Endothelial cell of umbilical vein (primary cell): ENCODE measurements at regions not wholly inside any gene's neighbourhood (a gene's known extent, or its start where the extent isn't known, plus 50 kb on each side); places are given as distances from the start of the nearest gene placed in this dataset.
"Not testable (repeated sequence)": the region's sequence is repeated elsewhere in the genome, so short reads cannot be mapped to it uniquely, and the experiment has no call there.

Experiments used
- BruUV-seq: library from RNA; stranded (reverse); fragments of 400-500 nt; replicated peaks from 2 replicates; lab custom pipeline; 2021; lab: Mats Ljungman, UMichigan
- CTCF ChIA-PET: fragments of 300-600, 350-600 bp; sonication (Branson Sonifier 250); formaldehyde crosslinking; loops from one replicate; lab custom pipeline; 2021; ENCODE audit warnings: antibody characterized with exemption, inconsistent platforms; lab: Charles Lee
- POLR2A ChIA-PET: fragments of 300-600, 350-600 bp; sonication (Branson Sonifier 250); formaldehyde crosslinking; loops from one replicate; lab custom pipeline; 2021; ENCODE audit warnings: antibody characterized with exemption, inconsistent platforms; lab: Charles Lee
- DNase-seq: peaks from one replicate; pipeline ENCODE4 v3.0.0-alpha.2; 2011; ENCODE audit warnings: low read depth, low spot score
- FAIRE-seq: peaks from 2 replicates; lab custom pipeline; 2011; peaks lifted over from hg19 to GRCh38; lab: Jason Lieb, UNC
- H2AFZ ChIP-seq: 2 replicates; pipeline ENCODE4 v1.6.0; 2012; ENCODE audit warnings: low read depth, low read length, control low read depth, inconsistent platforms
- H3K27ac ChIP-seq: 2 replicates; pipeline ENCODE4 v1.5.1; 2011; ENCODE audit warnings: low read depth, mild to moderate bottlenecking, control low read depth, low read length, moderate library complexity; ENCODE audit not compliant: insufficient read depth
- H3K27me3 ChIP-seq, 2 experiments: 2 replicates each; pipeline versions ENCODE4 v1.6.0 to v1.6.1; 2011; ENCODE audit warnings: low read length in 2 of 2, mixed read lengths in 1 of 2; ENCODE audit not compliant: control insufficient read depth in 2 of 2, insufficient read depth in 2 of 2
- H3K36me3 ChIP-seq, 2 experiments: 2 replicates in 1 of 2; 3 replicates in 1 of 2; pipeline ENCODE4 v1.5.1; 2011; ENCODE audit warnings: low read length in 2 of 2, mild to moderate bottlenecking in 1 of 2, moderate library complexity in 1 of 2; ENCODE audit not compliant: control insufficient read depth in 2 of 2, insufficient read depth in 2 of 2; ENCODE audit errors: extremely low read depth in 1 of 2
- H3K4me1 ChIP-seq: 3 replicates; pipeline ENCODE4 v1.5.1; 2011; ENCODE audit warnings: mild to moderate bottlenecking, low read length; ENCODE audit not compliant: control insufficient read depth, insufficient read depth; ENCODE audit errors: extremely low read depth
- H3K4me2 ChIP-seq: 2 replicates; pipeline ENCODE4 v1.6.1; 2011; ENCODE audit warnings: low read length, control low read depth, mixed read lengths; ENCODE audit not compliant: insufficient read depth
- H3K4me3 ChIP-seq, 3 experiments: fragments of 200-600 bp in 1 of 3; sonication (generic), shearing (Covaris generic) in 1 of 3; replicated peaks in 1 of 3; 2 replicates each; pipeline ENCODE4 v1.5.1; 2011 to 2016; ENCODE audit warnings: control low read depth in 3 of 3, low read length in 3 of 3, mild to moderate bottlenecking in 2 of 3, inconsistent platforms in 1 of 3, low read depth in 1 of 3, moderate library complexity in 1 of 3; ENCODE audit not compliant: insufficient read depth in 1 of 3
- H3K79me2 ChIP-seq: 2 replicates; pipeline ENCODE4 v1.6.0; 2012; ENCODE audit warnings: low read length, inconsistent platforms; ENCODE audit not compliant: control insufficient read depth, insufficient read depth
- H3K9ac ChIP-seq: replicated peaks from 2 replicates; pipeline ENCODE3; 2011; ENCODE audit warnings: low read length, control low read depth; ENCODE audit not compliant: insufficient read depth; ENCODE audit errors: extremely low read depth
- H3K9me1 ChIP-seq: replicated peaks from 3 replicates; pipeline ENCODE4 v1.6.0; 2011; ENCODE audit warnings: mild to moderate bottlenecking, low read length; ENCODE audit not compliant: control insufficient read depth, insufficient read depth; ENCODE audit errors: extremely low read depth
- H3K9me3 ChIP-seq: replicated peaks from 2 replicates; pipeline ENCODE4 v1.5.1; 2012; ENCODE audit warnings: low read length, inconsistent platforms; ENCODE audit not compliant: control insufficient read depth, insufficient read depth
- H4K20me1 ChIP-seq: replicated peaks from 2 replicates; pipeline ENCODE3; 2011; ENCODE audit warnings: mild to moderate bottlenecking, low read length; ENCODE audit not compliant: control insufficient read depth, insufficient read depth; ENCODE audit errors: extremely low read depth
- CTCF ChIP-seq, 2 donors: IDR thresholded peaks; 1 replicate in 1 of 2; 2 replicates in 1 of 2; pipeline ENCODE4 v1.5.1; 2011; ENCODE audit warnings: low read length in 2 of 2, mild to moderate bottlenecking in 2 of 2, moderate library complexity in 2 of 2, control low read depth in 1 of 2, inconsistent platforms in 1 of 2, low read depth in 1 of 2; ENCODE audit not compliant: insufficient read depth in 1 of 2; ENCODE audit errors: extremely low read depth in 1 of 2
- EZH2 ChIP-seq: IDR thresholded peaks from 2 replicates; pipeline ENCODE4 v1.6.1; 2012; ENCODE audit warnings: borderline replicate concordance, low read depth, mild to moderate bottlenecking, moderate library complexity, low read length, inconsistent platforms; ENCODE audit not compliant: severe bottlenecking
- FOS ChIP-seq: IDR thresholded peaks from 2 replicates; pipeline ENCODE4 v1.6.1; 2011; ENCODE audit warnings: mild to moderate bottlenecking, low read length, moderate library complexity, borderline replicate concordance; ENCODE audit not compliant: insufficient read depth
- GATA2 ChIP-seq: IDR thresholded peaks from 2 replicates; pipeline ENCODE4 v1.7.0; 2011; ENCODE audit warnings: low read depth, mild to moderate bottlenecking, moderate library complexity, mixed read lengths, low read length; ENCODE audit not compliant: insufficient read length, insufficient read depth
- JUN ChIP-seq: IDR thresholded peaks from 2 replicates; pipeline ENCODE4 v1.6.1; 2011; ENCODE audit warnings: borderline replicate concordance, low read depth; ENCODE audit not compliant: insufficient read length, insufficient read depth
- MYC ChIP-seq: IDR thresholded peaks from one replicate; pipeline ENCODE4 v1.6.1; 2011; ENCODE audit warnings: mild to moderate bottlenecking, low read depth, low read length
- POLR2A ChIP-seq: IDR thresholded peaks from 2 replicates; pipeline ENCODE4 v1.6.1; 2012; ENCODE audit warnings: low read depth, mild to moderate bottlenecking, control low read depth, low read length
- POLR2AphosphoS5 ChIP-seq: IDR thresholded peaks from 2 replicates; pipeline ENCODE4 v1.6.1; 2012; ENCODE audit warnings: low read depth, mild to moderate bottlenecking, control low read depth, low read length, moderate library complexity; ENCODE audit not compliant: insufficient read depth
- dilution Hi-C: fragments of 300-500 bp; cut with MboI; formaldehyde crosslinking; loops from one replicate; pipeline ENCODE4 v1.15.0; 2019; ENCODE audit warnings: low sequenced_read_pairs; ENCODE audit not compliant: extremely low pct_ligation_motif_present
- intact Hi-C: fragments of 100-400 bp; cut with micrococcal nuclease; formaldehyde crosslinking; loops from one replicate; pipeline ENCODE4 v1.10.0; 2022
- TF ChIP-seq, protein P1 (sequence below): IDR thresholded peaks from 2 replicates; pipeline ENCODE4 v1.6.1; 2011; ENCODE audit not compliant: insufficient read depth, insufficient read length

DNA sequence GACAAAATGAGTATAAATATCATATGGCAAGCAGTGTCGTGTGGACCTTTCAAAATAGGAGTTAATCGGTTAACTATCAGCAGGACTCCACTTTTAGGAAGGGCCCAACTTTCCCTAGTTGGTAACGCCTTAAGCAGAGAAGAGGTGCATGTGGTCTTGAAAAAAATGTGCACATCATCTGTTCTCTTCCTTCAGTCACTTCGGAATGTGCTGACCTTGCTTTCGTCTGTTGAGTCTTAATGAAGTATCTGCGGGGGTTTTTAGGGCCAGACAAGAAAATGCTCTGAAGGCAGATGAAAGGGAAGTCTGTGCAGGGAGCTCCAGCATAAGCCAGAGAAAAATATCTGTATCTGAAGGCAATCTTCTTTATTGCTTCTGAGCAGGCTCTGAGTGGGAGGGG, 185.2 kb downstream of the AEBP2 start:
- Histone ChIP-seq H4K20me1 (no peaks in the 10 kb centered on the region), H3K27me3 (no peaks in the 10 kb centered on the region), H3K4me1 (no peaks in the 10 kb centered on the region), H3K9me1 (no peaks in the 10 kb centered on the region), H3K4me2 (no peak overlapping the region), H2AFZ (no peak overlapping the region), H3K4me3 (no peak overlapping the region), H3K36me3 (no peaks in the 10 kb centered on the region), H3K9me3 (no peaks in the 10 kb centered on the region), H3K9ac (no peak overlapping the region), H3K79me2 (no peaks in the 10 kb centered on the region), H3K27ac (no peak overlapping the region)
- FAIRE-seq, result no peak
- POLR2A ChIA-PET, result no interaction called here
- no TSS peak for BruUV-seq
- intact Hi-C loops (no loop called here), dilution Hi-C loops (no loop called here)
- no peak for DNase-seq
- CTCF ChIA-PET, result no interaction called here
- TF ChIP-seq JUN (no peak), POLR2AphosphoS5 (no peak), CTCF (IDR thresholded peaks at IDR 0.05; ENCODE audit: extremely low read depth in 1 of 2, insufficient read depth in 1 of 2, low read depth in 1 of 2, low read length in 2 of 2) (no peak), EZH2 (no peak), GATA2 (no peak), POLR2A (no peak), FOS (no peak), MYC (no peak)
- TF ChIP-seq, protein P1, sequence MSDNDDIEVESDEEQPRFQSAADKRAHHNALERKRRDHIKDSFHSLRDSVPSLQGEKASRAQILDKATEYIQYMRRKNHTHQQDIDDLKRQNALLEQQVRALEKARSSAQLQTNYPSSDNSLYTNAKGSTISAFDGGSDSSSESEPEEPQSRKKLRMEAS, result no peak

DNA sequence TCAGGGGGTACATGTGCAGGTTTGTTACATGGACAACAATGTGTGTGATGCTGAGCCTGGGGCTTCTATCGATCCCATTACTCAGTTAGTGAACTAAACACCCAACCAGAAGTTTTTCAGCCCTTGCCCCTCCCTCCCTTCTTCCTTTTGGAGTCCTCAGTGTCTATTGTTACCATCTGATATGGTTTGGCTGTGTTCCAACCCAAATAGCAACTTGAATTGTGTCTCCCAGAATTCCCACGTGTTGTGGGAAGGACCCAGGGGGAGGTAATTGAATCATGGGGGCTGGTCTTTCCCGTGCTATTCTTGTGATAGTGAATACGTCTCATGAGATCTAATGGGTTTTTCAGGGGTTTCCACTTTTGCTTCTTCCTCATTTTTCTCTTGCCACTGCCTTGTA, 186.3 kb downstream of the AEBP2 start:
- peak; percentile 75 for DNase-seq
- H3K27ac ChIP-seq, intact Hi-C loops, H3K9me3 ChIP-seq, H3K4me3 ChIP-seq, H2AFZ ChIP-seq, POLR2A ChIA-PET, H3K4me1 ChIP-seq, H3K27me3 ChIP-seq, BruUV-seq, FAIRE-seq, H3K36me3 ChIP-seq, H3K9ac ChIP-seq, H3K79me2 ChIP-seq, H3K9me1 ChIP-seq, dilution Hi-C loops, H3K4me2 ChIP-seq, H4K20me1 ChIP-seq: not testable (repeated sequence)
- CTCF ChIA-PET, result interaction anchor here (1.0 kb wide), 1 partner anchor 14 kb away, joined by 3 read pairs; no protein-coding TSS in a partner anchor
